T47D (cell line): ENCODE measurements at regions not wholly inside any gene's neighbourhood (a gene's known extent, or its start where the extent isn't known, plus 50 kb on each side); places are given as distances from the start of the nearest gene placed in this dataset.

ENCODE experiments used
- DNase-seq, 2 experiments: peaks; one replicate each; pipeline versions ENCODE4 v3.0.0 to v3.0.0-alpha.2; 2011 to 2012; ENCODE audit warnings: low read depth in 1 of 2, low spot score in 1 of 2
- JUND ChIP-seq: IDR thresholded peaks from 2 replicates; pipeline ENCODE4 v1.6.1; 2012; ENCODE audit warnings: low read depth
- in situ Hi-C: cut with HindIII; loops from 2 replicates; pipeline ENCODE4 v1.10.0; 2016; ENCODE audit warnings: low sequenced_read_pairs, low pct_unique_long_range_greater_than_20kb

DNA sequence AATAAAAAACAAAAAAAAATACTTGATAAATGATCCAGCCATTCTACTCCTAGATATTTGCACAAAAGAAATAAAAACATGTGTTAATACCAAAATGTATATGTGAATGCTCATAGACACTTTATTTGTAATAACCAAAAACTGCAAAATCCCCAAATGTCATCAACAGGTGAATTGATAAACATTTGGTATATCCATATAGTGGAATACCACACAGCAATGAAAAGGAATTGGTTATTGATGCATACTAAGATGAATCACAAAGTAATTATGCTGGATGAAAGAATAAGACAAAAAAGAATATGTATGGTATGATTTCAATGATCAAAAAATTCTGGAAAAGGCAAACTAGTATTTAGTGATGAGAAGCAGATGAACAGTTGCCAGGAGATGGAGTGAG, 124.7 kb upstream of the VASH1 start:
- DNase-seq, result no peak
- no peak for TF ChIP-seq JUND
- in situ Hi-C loops, result no loop called here

DNA sequence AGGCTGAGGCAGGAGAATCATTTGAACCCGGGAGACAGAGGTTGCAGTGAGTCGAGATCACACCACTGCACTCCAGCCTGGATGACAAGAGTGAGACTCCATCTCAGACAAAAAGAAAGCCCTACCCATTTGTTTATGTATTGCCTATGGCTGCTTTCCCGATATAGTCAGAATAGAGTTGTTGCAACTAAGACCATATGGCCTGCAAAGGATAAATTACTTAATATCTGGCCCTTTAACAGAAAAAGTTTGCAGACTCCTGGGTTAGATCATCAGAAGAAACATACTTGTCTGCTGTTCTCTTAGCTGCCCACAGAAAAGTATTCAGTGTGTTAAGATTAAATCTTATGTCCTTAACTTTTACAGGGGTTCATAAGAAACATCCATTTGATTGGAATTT, 122.4 kb upstream of the VASH1 start:
- in situ Hi-C loops, result no loop called here
- DNase-seq, result no peak
- TF ChIP-seq JUND, result no peak

DNA sequence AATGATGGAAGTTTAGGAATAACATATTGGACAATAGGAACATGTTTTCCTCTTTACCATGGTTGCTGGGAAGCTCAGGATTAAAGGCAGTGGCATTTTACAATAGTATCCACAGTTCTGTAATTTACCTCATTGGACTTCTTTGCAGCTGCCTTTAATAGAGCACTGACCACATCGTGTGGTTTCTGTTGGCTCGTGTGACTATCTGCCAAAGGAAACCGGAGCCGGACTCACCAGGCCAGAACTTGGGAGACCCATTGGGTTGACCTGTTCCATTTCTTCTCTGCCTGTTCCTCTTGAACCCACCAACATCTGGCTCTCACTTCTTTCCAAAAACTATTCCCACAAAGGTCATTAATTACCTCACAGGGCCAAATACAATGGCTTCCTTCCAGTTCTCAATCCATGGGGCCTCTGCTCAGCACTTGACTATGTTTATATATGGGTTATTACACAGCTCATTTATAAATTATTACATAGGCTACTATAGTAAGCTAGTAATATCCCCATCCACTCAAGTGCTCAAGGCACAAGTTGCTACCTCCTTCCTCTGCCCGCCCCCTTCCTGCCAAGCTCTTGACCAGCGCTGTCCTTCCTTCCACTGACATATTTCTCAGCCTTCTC, 121.5 kb upstream of the VASH1 start:
- no peak for DNase-seq
- no peak for TF ChIP-seq JUND
- in situ Hi-C loops, result no loop called here

DNA sequence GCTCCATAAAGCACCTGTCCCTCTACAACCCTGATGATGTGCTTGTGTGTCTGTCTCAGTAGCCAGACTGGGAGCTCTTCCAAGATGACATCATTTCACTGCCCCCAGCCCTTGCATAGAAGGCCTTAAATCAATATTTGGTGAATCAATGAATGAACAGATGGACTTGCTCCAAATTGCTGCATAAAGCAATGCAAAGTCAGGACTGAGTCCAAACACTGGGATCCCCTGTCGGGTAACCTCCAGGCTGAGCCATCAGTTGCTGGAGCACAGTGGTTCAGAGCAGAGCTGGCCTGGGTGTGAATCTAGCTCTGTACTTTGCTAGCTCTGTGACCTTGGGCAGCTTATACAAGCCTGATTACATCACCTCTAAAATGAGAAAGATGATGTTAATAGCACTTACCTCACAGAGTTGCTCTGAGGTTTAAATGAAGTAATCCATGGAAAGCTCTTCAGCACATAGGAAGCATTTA, 120.3 kb upstream of the VASH1 start:
- no peak for TF ChIP-seq JUND
- in situ Hi-C loops, result no loop called here
- peak in 1 of 2 experiments; percentile 39 for DNase-seq

DNA sequence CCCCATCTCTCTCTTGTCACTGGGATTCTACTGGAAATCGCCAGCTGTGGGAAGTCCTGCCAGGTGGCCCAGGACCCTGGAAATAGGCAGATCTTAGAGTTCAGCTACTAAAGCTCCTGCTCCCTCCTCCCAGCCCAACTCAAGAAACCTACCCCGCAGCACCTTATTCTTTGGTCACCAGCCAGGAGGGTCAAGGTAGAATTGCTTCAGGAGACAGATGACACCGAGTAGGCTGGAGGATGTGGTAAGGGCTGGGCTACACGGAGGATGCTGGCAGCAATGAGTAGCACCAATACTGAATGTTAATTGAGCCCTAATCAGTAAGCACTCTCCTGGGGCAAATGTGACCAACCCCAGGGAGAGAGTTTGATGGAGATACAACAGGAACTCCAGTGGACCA, 119.7 kb upstream of the VASH1 start:
- no peak for DNase-seq
- TF ChIP-seq JUND, result no peak
- in situ Hi-C loops, result no loop called here

DNA sequence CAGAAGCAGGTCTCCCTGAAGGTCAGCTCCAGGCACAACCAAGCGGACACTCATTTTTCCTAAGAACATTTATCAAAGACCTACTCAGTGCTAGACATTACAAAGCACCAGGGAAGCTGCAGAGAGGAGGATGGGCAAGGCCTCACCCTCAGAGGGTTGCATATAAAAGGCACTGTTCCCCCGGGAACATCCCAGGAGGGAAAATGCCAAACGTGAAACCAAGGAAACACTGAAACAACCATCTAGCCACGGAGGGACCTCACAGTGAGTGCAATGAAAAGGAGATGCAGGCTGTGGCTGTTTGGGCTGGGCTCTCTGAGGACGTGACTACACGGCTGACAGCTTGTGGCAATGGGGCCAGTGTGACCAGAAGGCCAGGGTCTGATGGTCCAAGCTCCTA, 117.4 kb upstream of the VASH1 start:
- TF ChIP-seq JUND, result no peak
- DNase-seq, result no peak
- in situ Hi-C loops, result no loop called here

DNA sequence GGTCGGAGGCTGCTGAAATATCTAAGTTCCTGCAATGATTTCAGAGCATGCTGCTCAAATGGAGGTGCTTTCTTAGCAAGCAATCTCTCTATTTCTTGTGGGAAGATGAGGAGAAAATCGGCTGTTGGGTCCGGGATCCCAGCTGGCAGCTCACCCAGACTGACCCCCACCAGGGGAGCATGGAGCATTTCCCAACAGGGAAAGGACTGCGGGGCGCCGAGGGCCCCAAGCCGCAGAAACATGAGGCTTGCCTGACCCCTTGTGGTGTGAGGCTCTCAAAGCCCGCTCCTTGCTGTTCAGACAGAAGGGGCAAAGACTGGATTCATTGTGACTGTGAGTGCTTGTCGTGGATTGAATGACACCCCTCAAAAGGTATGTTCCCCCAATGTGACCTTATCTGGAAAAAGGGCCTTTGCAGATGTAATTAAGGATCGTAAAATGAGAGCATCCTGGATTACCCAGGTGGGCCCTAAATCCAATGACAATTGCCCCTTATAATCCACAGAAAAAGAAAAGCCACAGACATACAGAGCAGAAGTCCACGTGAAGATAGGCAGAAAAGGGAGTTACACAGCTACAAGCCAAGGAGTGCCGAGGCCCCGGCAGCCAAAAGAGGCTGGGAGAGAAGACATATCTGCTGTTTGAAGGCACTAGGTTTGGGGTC, 116.3 kb upstream of the VASH1 start:
- peak; percentile 66 to 72 for DNase-seq
- TF ChIP-seq JUND, result no peak

DNA sequence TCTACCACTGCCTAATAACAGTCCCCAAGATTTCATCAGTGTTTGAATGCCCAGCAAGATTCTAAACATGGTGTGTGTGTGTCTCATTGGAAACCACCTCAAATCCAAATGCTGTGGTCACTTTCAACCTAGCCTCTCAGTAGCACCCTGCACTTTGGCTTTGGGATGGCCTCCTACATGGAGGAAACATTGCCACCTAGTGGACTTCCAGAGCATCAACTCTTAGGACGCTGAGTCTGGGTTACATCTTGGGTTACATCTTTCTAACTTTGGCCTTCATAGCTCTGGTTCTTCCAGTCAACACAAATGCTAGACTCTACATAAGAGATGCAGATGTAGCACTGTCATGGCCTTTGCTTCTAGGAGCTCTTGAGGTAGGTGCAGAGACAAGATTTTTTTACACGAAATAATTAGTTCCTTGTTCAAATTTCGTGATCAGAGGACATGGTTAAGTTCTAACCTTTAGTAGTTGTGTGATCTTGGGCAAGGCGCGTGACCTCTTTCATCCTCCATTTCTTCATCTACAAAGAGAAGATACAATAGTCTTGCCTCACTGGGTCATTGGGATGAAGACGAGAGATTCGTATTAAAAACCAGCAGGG, 113.5 kb upstream of the VASH1 start:
- in situ Hi-C loops, result no loop called here

More for the DNA sequence above, 116.3 kb upstream of the VASH1 start:
- in situ Hi-C loops, result no loop called here

DNA sequence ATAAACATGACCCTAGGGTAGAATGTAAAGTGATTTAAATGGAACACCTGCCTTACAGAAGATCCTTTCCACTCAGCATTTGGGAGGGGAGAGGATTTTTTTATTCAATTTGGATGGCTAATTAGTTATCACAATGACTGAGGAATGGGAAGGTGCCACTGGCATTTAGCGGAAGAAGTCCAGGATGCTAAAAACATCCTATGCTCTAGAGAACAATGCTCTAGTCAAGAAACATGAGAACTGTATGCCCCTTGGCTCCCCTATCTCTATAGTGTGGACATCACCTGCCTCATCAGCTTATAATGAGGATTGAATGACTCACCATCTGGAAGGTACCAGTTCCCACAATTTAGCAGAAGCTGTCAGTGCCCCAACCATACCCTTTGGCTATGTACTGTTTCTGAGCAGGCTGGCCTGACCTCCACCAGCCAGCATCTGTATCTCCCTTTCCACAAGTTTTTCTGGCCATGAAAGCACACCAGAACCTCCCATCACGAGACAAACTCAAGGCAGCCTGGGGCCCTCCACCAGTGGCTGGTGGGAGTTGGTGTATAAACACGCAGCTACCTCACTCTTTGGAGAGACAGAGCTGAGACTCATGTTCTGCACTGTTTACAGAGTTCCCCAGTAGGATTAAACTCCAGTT, 109.7 kb upstream of the VASH1 start:
- in situ Hi-C loops, result no loop called here
- peak in 1 of 2 experiments; percentile 59 for DNase-seq
- TF ChIP-seq JUND, result no peak

More for the DNA sequence above, 113.5 kb upstream of the VASH1 start:
- DNase-seq, result peak; percentile 80 to 83
- TF ChIP-seq JUND, result no peak

DNA sequence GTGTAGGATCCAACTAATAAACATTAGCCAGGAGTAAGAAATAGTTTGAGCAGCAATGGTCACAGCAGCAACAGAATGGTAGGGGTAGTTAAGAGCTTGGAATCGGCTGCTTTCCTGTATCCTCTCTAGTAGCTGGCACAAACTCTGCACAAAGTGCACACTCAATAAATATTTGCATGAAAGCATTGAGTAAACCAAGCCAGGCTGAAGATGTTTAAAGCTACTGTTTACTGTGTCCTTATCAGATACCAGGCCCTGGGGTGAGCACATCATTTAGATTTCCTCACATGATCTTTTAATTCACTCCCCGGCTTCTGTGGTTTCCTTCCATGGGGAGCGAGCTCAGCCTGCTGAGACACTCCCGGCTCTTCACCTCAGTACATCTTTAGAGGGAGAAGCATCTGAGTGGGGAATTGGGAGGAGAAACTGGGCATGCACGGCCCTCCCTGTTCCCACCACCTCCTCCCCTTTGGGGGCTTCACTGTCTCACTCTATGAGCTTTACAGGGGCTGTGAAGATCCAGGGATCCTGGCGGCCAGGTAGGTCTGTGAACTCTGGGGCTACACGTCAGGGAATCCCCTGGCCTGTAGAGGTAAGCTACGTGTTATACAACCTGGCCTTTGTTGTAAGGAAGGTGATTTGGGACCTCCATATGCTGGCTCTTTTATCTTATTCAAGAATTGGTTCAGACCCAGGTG, 107.2 kb upstream of the VASH1 start:
- in situ Hi-C loops, result no loop called here
- no peak for TF ChIP-seq JUND
- DNase-seq, result peak in 1 of 2 experiments; percentile 64

DNA sequence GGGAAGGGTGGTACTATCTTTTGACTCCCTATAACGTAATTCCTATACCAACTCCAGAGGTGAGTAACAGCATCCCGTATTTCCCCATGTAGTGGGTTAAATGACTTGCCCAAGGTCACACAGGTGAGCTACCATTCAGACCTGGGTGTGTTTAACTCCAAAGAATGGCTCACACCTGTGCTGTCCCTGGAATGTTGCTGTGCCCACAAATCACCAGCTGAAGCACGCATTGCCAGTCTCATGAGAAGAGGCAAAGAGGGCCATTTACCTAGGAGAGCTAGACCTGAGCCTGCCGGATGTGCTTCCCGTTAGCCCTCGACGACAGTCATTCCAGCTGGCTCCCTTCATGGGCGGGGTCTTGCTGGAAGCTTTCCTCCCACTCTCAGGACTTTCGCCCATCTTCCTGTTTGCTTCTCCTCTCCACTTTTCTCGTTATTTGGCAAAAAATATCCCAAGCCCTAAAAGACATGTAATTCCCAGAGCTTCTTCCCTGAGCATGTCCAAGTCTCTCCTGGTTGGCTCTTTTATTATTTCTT, 106.6 kb upstream of the VASH1 start:
- no peak for TF ChIP-seq JUND
- peak in 1 of 2 experiments; percentile 42 for DNase-seq
- in situ Hi-C loops, result no loop called here

DNA sequence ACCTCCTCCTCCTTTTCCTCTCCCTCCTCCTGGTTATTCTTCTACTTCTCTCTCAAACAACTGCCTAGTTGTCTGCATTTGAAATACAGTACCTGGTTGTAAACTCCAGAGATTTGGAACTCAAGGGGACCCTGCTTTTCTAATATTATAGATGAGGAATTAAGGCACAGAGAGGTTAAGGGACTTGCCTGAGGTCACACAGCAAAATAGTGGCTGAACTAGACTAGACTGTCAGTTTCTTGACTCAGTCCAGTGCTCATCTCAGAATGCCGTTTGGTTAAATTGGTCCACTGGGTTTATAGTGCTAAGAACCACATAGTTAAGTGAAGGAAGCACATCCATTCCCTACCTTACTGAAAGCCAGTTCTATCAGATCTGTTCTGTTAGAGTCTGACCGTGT, 105.9 kb upstream of the VASH1 start:
- DNase-seq, result no peak
- no peak for TF ChIP-seq JUND
- in situ Hi-C loops, result no loop called here

DNA sequence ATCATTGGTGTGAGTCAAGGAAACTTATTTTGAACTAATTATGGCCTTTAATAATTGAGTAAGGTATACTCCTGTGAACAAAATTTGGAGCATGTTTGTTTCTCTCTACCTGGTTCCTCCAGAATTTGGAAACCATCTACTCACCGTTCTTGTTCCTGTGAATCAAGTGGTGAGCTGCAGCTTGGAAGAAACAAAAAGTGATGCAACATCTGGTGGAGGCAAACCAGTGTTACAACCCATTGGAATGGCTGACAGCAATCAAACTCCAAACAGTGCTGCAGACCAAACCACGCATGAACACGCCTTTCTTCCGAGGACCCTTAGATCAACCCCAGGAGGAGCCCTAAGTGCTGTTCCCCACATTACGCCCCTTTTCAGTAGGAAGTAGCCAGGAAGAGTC, 104.7 kb upstream of the VASH1 start:
- in situ Hi-C loops, result no loop called here
- TF ChIP-seq JUND, result no peak
- no peak for DNase-seq
